ENCODE measurements at regions not wholly inside any gene's neighbourhood (a gene's known extent, or its start where the extent isn't known, plus 50 kb on each side); places are given as distances from the start of the nearest gene placed in this dataset.

- TF ChIP-seq POLR2A (IDR thresholded peaks at IDR 0.05), result no peak
- TF ChIP-seq, protein P1, sequence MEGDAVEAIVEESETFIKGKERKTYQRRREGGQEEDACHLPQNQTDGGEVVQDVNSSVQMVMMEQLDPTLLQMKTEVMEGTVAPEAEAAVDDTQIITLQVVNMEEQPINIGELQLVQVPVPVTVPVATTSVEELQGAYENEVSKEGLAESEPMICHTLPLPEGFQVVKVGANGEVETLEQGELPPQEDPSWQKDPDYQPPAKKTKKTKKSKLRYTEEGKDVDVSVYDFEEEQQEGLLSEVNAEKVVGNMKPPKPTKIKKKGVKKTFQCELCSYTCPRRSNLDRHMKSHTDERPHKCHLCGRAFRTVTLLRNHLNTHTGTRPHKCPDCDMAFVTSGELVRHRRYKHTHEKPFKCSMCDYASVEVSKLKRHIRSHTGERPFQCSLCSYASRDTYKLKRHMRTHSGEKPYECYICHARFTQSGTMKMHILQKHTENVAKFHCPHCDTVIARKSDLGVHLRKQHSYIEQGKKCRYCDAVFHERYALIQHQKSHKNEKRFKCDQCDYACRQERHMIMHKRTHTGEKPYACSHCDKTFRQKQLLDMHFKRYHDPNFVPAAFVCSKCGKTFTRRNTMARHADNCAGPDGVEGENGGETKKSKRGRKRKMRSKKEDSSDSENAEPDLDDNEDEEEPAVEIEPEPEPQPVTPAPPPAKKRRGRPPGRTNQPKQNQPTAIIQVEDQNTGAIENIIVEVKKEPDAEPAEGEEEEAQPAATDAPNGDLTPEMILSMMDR (IDR thresholded peaks at IDR 0.05), result no peak
Observed at GRCh38 chr13:24563087-24563486, 50.5 kb upstream of the PARP4 start.

All from body of pancreas (tissue), 4 donors.